HCT116 (cell line): ENCODE measurements at regions not wholly inside any gene's neighbourhood (a gene's known extent, or its start where the extent isn't known, plus 50 kb on each side); places are given as distances from the start of the nearest gene placed in this dataset.

ENCODE experiments used
- ATAC-seq: fragments of 200-7000 bp; cut with Tn5 transposase; 2 replicates; pipeline ENCODE4 v1.9.1; 2020; ENCODE audit warnings: mild to moderate bottlenecking, moderate library complexity
- BruUV-seq: library from RNA; stranded (reverse); fragments of 400-500 nt; replicated peaks from 2 replicates; lab custom pipeline; 2021; lab: Mats Ljungman, UMichigan
- CTCF ChIA-PET: fragments of 300-600 bp; sonication (Branson Sonifier 250); formaldehyde crosslinking; loops from one replicate; lab custom pipeline; 2021; ENCODE audit warnings: antibody characterized with exemption; lab: Charles Lee
- POLR2A ChIA-PET: fragments of 300-600, 350-600 bp; sonication (Branson Sonifier 250); formaldehyde crosslinking; loops from one replicate; lab custom pipeline; 2021; ENCODE audit warnings: antibody characterized with exemption; lab: Charles Lee
- RAD21 ChIA-PET, 2 experiments: fragments of 300-600 bp; sonication (Branson Sonifier 250); formaldehyde crosslinking; loops; one replicate each; lab custom pipeline; 2023; ENCODE audit warnings: low total read pairs in 2 of 2; ENCODE audit not compliant: uncharacterized antibody in 2 of 2, unreplicated experiment in 2 of 2, low non-redundant PET in 1 of 2; lab: Charles Lee
- DNase-seq: peaks from one replicate; pipeline ENCODE4 v3.0.0-alpha.2; 2010; ENCODE audit warnings: low read depth, low spot score
- H2AFZ ChIP-seq: fragments of 200-600 bp; shearing (Covaris generic), sonication (generic); 2 replicates; pipeline ENCODE4 v1.6.1; 2017; ENCODE audit warnings: low read depth, mixed run types, mixed read lengths, antibody characterized with exemption, low read length; ENCODE audit not compliant: poor library complexity, severe bottlenecking
- H3K27ac ChIP-seq: 2 replicates; pipeline ENCODE4 v1.5.1; 2012; ENCODE audit warnings: low read depth, low read length
- H3K27me3 ChIP-seq: fragments of 200-600 bp; sonication (generic); 2 replicates; pipeline ENCODE4 v1.6.1; 2016; ENCODE audit warnings: mixed run types, low read length, mixed read lengths; ENCODE audit not compliant: insufficient read depth
- H3K36me3 ChIP-seq, 2 experiments: fragments of 200-500 bp in 1 of 2; fragments of 200-600 bp in 1 of 2; sonication (Bioruptor generic) in 1 of 2; sonication (generic) in 1 of 2; 2 replicates each; pipeline versions ENCODE4 v1.5.1 to v1.6.1; 2014 to 2016; ENCODE audit warnings: low read length in 2 of 2, inconsistent platforms in 1 of 2, mixed read lengths in 1 of 2, mixed run types in 1 of 2; ENCODE audit not compliant: insufficient read depth in 2 of 2, control insufficient read depth in 1 of 2
- H3K4me1 ChIP-seq, 2 experiments: fragments of 200-600 bp in 1 of 2; sonication (generic) in 1 of 2; 2 replicates each; pipeline versions ENCODE4 v1.5.1 to v1.6.1; 2012 to 2017; ENCODE audit warnings: low read length in 2 of 2, inconsistent platforms in 1 of 2, mild to moderate bottlenecking in 1 of 2, mixed read lengths in 1 of 2, mixed run types in 1 of 2, moderate library complexity in 1 of 2; ENCODE audit not compliant: insufficient read depth in 2 of 2, control insufficient read depth in 1 of 2
- H3K4me2 ChIP-seq: fragments of 200-600 bp; sonication (generic); 2 replicates; pipeline ENCODE4 v1.6.1; 2017; ENCODE audit warnings: mixed run types, low read length, mixed read lengths
- H3K4me3 ChIP-seq, 2 experiments: fragments of 200-600 bp in 1 of 2; sonication (generic) in 1 of 2; replicated peaks in 1 of 2; 2 replicates each; pipeline ENCODE4 v1.5.1; 2011 to 2016; ENCODE audit warnings: low read length in 2 of 2, control low read depth in 1 of 2, low read depth in 1 of 2, mild to moderate bottlenecking in 1 of 2, mixed read lengths in 1 of 2, mixed run types in 1 of 2
- H3K79me2 ChIP-seq: fragments of 200-600 bp; sonication (generic); 2 replicates; pipeline ENCODE4 v1.6.1; 2017; ENCODE audit warnings: mild to moderate bottlenecking, mixed run types, low read length, moderate library complexity, mixed read lengths; ENCODE audit not compliant: insufficient read depth
- H3K9ac ChIP-seq: fragments of 200-600 bp; sonication (generic); 2 replicates; pipeline ENCODE4 v1.6.1; 2016; ENCODE audit warnings: low read length, mixed read lengths
- H3K9me2 ChIP-seq: fragments of 200-600 bp; sonication (generic), shearing (Covaris generic); 2 replicates; pipeline ENCODE4 v1.6.1; 2017; ENCODE audit warnings: mixed run types, mild to moderate bottlenecking, moderate library complexity; ENCODE audit not compliant: insufficient read depth
- H3K9me3 ChIP-seq, 2 experiments: fragments of 200-500 bp in 1 of 2; fragments of 200-600 bp in 1 of 2; sonication (Bioruptor generic) in 1 of 2; sonication (generic) in 1 of 2; 2 replicates each; pipeline ENCODE4 v1.6.1; 2014 to 2017; ENCODE audit warnings: low read length in 2 of 2, mixed read lengths in 2 of 2, inconsistent platforms in 1 of 2, low read depth in 1 of 2, mild to moderate bottlenecking in 1 of 2, mixed run types in 1 of 2, moderate library complexity in 1 of 2; ENCODE audit not compliant: control insufficient read depth in 1 of 2, insufficient read depth in 1 of 2
- H4K20me1 ChIP-seq: fragments of 200-600 bp; sonication (generic), shearing (Covaris generic); 2 replicates; pipeline ENCODE4 v1.6.1; 2017; ENCODE audit warnings: mixed run types, mild to moderate bottlenecking, moderate library complexity; ENCODE audit not compliant: insufficient read depth
- ATF3 ChIP-seq: IDR thresholded peaks from 2 replicates; pipeline ENCODE4 v1.6.1; 2012
- CBX3 ChIP-seq: IDR thresholded peaks from 2 replicates; pipeline ENCODE4 v1.6.1; 2012; ENCODE audit warnings: low read depth
- CTCF ChIP-seq, 3 experiments: fragments of 200-600 bp in 1 of 3; sonication (generic) in 1 of 3; IDR thresholded peaks in 2 of 3; conservative IDR thresholded peaks in 1 of 3; 2 replicates each; pipeline ENCODE4 v1.5.1; 2012 to 2017; ENCODE audit warnings: low read depth in 2 of 3, low read length in 2 of 3, antibody characterized with exemption in 1 of 3, borderline replicate concordance in 1 of 3, control low read depth in 1 of 3, mild to moderate bottlenecking in 1 of 3, mixed read lengths in 1 of 3, mixed run types in 1 of 3, moderate library complexity in 1 of 3; ENCODE audit not compliant: insufficient read depth in 1 of 3
- EGR1 ChIP-seq: IDR thresholded peaks from 2 replicates; pipeline ENCODE4 v1.6.1; 2012; ENCODE audit warnings: low read depth
- ELF1 ChIP-seq: IDR thresholded peaks from 2 replicates; pipeline ENCODE4 v1.6.1; 2012; ENCODE audit warnings: low read depth, borderline replicate concordance
- EZH2 ChIP-seq: fragments of 200-600 bp; sonication (generic); IDR thresholded peaks from 2 replicates; pipeline ENCODE4 v1.6.1; 2017; ENCODE audit warnings: antibody characterized with exemption, mixed run types
- EZH2phosphoT487 ChIP-seq: fragments of 200-600 bp; IDR thresholded peaks from 2 replicates; pipeline ENCODE4 v1.6.1; 2018; ENCODE audit warnings: antibody characterized with exemption, borderline replicate concordance
- FOSL1 ChIP-seq: IDR thresholded peaks from 2 replicates; pipeline ENCODE4 v1.6.1; 2012; ENCODE audit warnings: low read depth
- MAX ChIP-seq: IDR thresholded peaks from 2 replicates; pipeline ENCODE4 v1.6.1; 2012
- POLR2A ChIP-seq: IDR thresholded peaks from 2 replicates; pipeline ENCODE4 v1.7.0; 2011; ENCODE audit warnings: borderline replicate concordance; ENCODE audit not compliant: insufficient read depth, insufficient read length; ENCODE audit errors: extremely low read depth
- RAD21 ChIP-seq: IDR thresholded peaks from 2 replicates; pipeline ENCODE4 v1.6.1; 2012; ENCODE audit warnings: low read depth, mild to moderate bottlenecking
- REST ChIP-seq: IDR thresholded peaks from 2 replicates; pipeline ENCODE4 v1.6.1; 2012; ENCODE audit warnings: low read depth
- SIN3A ChIP-seq: IDR thresholded peaks from 2 replicates; pipeline ENCODE4 v1.6.1; 2012; ENCODE audit warnings: low read depth
- SP1 ChIP-seq: IDR thresholded peaks from 2 replicates; pipeline ENCODE4 v1.6.1; 2012; ENCODE audit warnings: low read depth
- SRF ChIP-seq: IDR thresholded peaks from 2 replicates; pipeline ENCODE4 v1.6.1; 2012; ENCODE audit warnings: low read depth
- YY1 ChIP-seq: IDR thresholded peaks from 2 replicates; pipeline ENCODE4 v1.6.1; 2011; ENCODE audit warnings: low read length, low read depth, moderate library complexity, mild to moderate bottlenecking; ENCODE audit not compliant: insufficient replicate concordance; ENCODE audit errors: extremely low read depth
- ZBTB33 ChIP-seq: IDR thresholded peaks from 2 replicates; pipeline ENCODE4 v1.6.1; 2011; ENCODE audit warnings: mild to moderate bottlenecking, low read length, moderate library complexity; ENCODE audit not compliant: insufficient replicate concordance; ENCODE audit errors: extremely low read depth
- ZFX ChIP-seq: fragments of 450-650 bp; IDR thresholded peaks from 2 replicates; pipeline ENCODE4 v1.6.1; 2017
- ZNF274 ChIP-seq: fragments of 200-500 bp; sonication (Bioruptor generic); IDR thresholded peaks from 2 replicates; pipeline ENCODE4 v1.6.1; 2014; ENCODE audit warnings: mild to moderate bottlenecking, low read depth, low read length, inconsistent platforms
- intact Hi-C: fragments of 100-400 bp; cut with micrococcal nuclease; formaldehyde crosslinking; loops from 2 replicates; pipeline ENCODE4 v1.10.0; 2022

- no peak for TF ChIP-seq CTCF (IDR thresholded peaks at IDR 0.05 in 2 of 3, conservative IDR thresholded peaks at IDR 0.05 in 1 of 3; ENCODE audit: borderline replicate concordance in 1 of 3, insufficient read depth in 1 of 3, low read depth in 2 of 3, low read length in 2 of 3)
Observed at GRCh38 chr5:86679949-86680348, 62.2 kb downstream of the COX7C start (continued).

GRCh38 chr5:86684222-86684621 lies 66.5 kb downstream of the COX7C start:
- ChIA-PET CTCF (interaction anchor here (0.5 kb wide), 1 partner anchor 1919 kb away, joined by 4 read pairs; no protein-coding TSS in a partner anchor), RAD21 (no interaction called here), POLR2A (no interaction called here)
- no peak for DNase-seq
- no peak overlapping the region for H3K9ac ChIP-seq
- H3K4me2 ChIP-seq: no peak overlapping the region
- H2AFZ ChIP-seq: no peak overlapping the region
- no peaks in the 10 kb centered on the region for H3K79me2 ChIP-seq
- no peaks in the 10 kb centered on the region for H3K27me3 ChIP-seq
- no peaks in the 10 kb centered on the region for H3K4me1 ChIP-seq
- no peak overlapping the region for H3K4me3 ChIP-seq
- no peak overlapping the region for H3K27ac ChIP-seq
- H4K20me1 ChIP-seq: no peaks in the 10 kb centered on the region
- no TSS peak for BruUV-seq
- intact Hi-C loops: no loop called here
- H3K9me2 ChIP-seq: no peaks in the 10 kb centered on the region
- H3K9me3 ChIP-seq: no peaks in the 10 kb centered on the region
- no peak for ATAC-seq
- H3K36me3 ChIP-seq: no peaks in the 10 kb centered on the region
- no peak for TF ChIP-seq YY1
- no peak for TF ChIP-seq ELF1
- TF ChIP-seq SRF: no peak
- TF ChIP-seq ZBTB33: no peak
- TF ChIP-seq RAD21: no peak
- TF ChIP-seq REST: no peak
- TF ChIP-seq SIN3A: no peak
- no peak for TF ChIP-seq MAX
- no peak for TF ChIP-seq EZH2
- no peak for TF ChIP-seq EZH2phosphoT487
- no peak for TF ChIP-seq CBX3
- no peak for TF ChIP-seq ZNF274
- TF ChIP-seq EGR1: no peak
- no peak for TF ChIP-seq ZFX
- no peak for TF ChIP-seq FOSL1
- TF ChIP-seq SP1: no peak
- no peak for TF ChIP-seq POLR2A
- TF ChIP-seq ATF3: no peak
